Vagina (tissue), 2 donors: ENCODE measurements at regions not wholly inside any gene's neighbourhood (a gene's known extent, or its start where the extent isn't known, plus 50 kb on each side); places are given as distances from the start of the nearest gene placed in this dataset.

Experiments
- CTCF ChIP-seq, 3 experiments: fragments of 450-650 bp in 2 of 3; fragments of 200-600 bp in 1 of 3; sonication (generic) in 1 of 3; IDR thresholded peaks; one replicate each; pipeline ENCODE4 v1.5.1; 2017 to 2019; ENCODE audit warnings: antibody characterized with exemption in 3 of 3, mild to moderate bottlenecking in 2 of 3, moderate library complexity in 2 of 3
- POLR2A ChIP-seq, 2 donors: fragments of 450-650 bp; IDR thresholded peaks; one replicate each; pipeline ENCODE4 v1.6.1; 2017; ENCODE audit warnings: antibody characterized with exemption in 2 of 2, mild to moderate bottlenecking in 2 of 2, moderate library complexity in 2 of 2

DNA sequence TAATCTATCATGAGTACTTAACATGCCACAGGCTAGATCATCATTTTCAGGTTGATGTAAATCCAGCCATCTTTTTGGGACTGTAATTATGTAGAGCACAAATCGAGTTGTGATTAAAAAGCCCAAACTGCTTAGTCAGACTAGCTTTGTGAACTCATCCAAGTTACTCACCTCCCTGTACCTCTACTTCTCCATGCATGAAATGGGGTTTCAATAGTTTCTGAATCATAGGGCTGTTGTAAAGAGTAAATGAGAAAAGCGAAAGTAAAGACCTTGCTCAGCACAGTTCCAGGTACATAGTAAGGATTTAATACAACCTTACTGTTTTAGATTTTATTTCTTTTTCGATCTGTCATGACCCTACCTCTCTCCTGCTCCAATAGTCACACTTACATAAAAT, 85.6 kb upstream of the GAP43 start:
- no peak for TF ChIP-seq CTCF (IDR thresholded peaks at IDR 0.05)
- TF ChIP-seq POLR2A (IDR thresholded peaks at IDR 0.05) = no peak
